ENCODE measurements at regions not wholly inside any gene's neighbourhood (a gene's known extent, or its start where the extent isn't known, plus 50 kb on each side); places are given as distances from the start of the nearest gene placed in this dataset.

DNA sequence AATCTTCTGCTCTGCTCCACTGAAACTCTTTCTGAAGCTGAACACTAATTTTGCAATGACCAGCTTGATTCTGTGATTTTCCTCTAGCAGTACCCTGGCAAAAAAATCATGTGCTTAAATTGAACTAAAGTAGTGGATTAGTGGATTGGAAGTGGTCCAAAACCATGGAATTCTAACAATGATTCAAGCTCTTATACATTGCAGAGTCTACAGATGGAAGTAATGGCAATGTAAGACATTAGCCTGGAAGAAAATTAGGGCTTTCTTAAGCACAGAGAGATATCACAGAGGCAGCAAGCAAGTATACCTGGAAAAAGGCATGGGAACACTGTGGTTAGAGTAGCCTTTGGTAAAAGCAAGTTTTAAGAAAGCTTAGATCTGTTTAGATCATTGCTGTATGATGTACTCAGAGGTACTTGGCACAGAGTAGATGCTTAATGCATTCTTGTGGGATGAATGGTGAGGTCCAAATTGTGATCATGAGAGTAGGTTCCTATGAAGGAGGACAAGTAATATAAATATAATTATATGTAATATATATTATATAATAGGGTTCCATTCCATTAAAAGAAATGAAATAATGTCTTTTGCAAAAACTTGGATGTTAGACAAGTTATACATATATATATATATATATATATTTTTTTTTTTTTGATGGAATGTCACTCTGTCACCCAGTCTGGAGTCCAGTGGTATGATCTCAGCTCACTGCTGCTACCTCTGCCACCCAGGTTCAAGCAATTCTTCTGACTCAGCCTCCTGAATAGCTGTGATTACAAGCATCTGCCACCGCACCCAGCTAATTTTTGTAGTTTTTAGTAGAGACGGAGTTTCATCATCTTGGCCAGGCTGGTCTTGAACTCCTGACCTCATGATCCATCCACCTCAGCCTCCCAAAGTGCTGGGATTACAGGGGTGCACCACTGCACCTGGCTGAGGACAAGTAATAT lies 172.2 kb upstream of the SCN7A start:
- no peak for TF ChIP-seq EZH2 (IDR thresholded peaks at IDR 0.05; ENCODE audit: borderline replicate concordance, low read depth, low read length, severe bottlenecking)
- TF ChIP-seq, protein P1, sequence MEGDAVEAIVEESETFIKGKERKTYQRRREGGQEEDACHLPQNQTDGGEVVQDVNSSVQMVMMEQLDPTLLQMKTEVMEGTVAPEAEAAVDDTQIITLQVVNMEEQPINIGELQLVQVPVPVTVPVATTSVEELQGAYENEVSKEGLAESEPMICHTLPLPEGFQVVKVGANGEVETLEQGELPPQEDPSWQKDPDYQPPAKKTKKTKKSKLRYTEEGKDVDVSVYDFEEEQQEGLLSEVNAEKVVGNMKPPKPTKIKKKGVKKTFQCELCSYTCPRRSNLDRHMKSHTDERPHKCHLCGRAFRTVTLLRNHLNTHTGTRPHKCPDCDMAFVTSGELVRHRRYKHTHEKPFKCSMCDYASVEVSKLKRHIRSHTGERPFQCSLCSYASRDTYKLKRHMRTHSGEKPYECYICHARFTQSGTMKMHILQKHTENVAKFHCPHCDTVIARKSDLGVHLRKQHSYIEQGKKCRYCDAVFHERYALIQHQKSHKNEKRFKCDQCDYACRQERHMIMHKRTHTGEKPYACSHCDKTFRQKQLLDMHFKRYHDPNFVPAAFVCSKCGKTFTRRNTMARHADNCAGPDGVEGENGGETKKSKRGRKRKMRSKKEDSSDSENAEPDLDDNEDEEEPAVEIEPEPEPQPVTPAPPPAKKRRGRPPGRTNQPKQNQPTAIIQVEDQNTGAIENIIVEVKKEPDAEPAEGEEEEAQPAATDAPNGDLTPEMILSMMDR (IDR thresholded peaks at IDR 0.05; ENCODE audit: borderline replicate concordance, extremely low read depth, low read length, poor library complexity, severe bottlenecking) = no peak
